WTC11 (cell line): ENCODE measurements at regions not wholly inside any gene's neighbourhood (a gene's known extent, or its start where the extent isn't known, plus 50 kb on each side); places are given as distances from the start of the nearest gene placed in this dataset.

Experiments
- ATAC-seq: fragments of 200-7000 bp; cut with Tn5 transposase; 2 replicates; pipeline ENCODE4 v1.10.0; 2021; ENCODE audit warnings: mild to moderate bottlenecking, moderate library complexity
- CTCF ChIA-PET: fragments of 300-600 bp; sonication (Branson Sonifier 250); formaldehyde crosslinking; loops from one replicate; lab custom pipeline; 2021; ENCODE audit warnings: antibody characterized with exemption; lab: Charles Lee
- POLR2A ChIA-PET: fragments of 350-600 bp; sonication (Branson Sonifier 250); formaldehyde crosslinking; loops from one replicate; lab custom pipeline; 2021; ENCODE audit warnings: antibody characterized with exemption; lab: Charles Lee
- DNase-seq: peaks from one replicate; pipeline ENCODE4 v3.0.0; 2021; ENCODE audit warnings: low spot score
- H3K27ac Mint-ChIP-seq: 2 replicates; pipeline ENCODE4 v1.8.0; 2021; ENCODE audit warnings: mixed read lengths
- H3K27me3 Mint-ChIP-seq: 2 replicates; pipeline ENCODE4 v1.8.0; 2021; ENCODE audit warnings: low read depth, mild to moderate bottlenecking, moderate library complexity, mixed read lengths
- H3K36me3 Mint-ChIP-seq: 2 replicates; pipeline ENCODE4 v1.8.0; 2021; ENCODE audit warnings: mixed read lengths
- H3K4me1 Mint-ChIP-seq: 2 replicates; pipeline ENCODE4 v1.8.0; 2022; ENCODE audit warnings: mixed read lengths
- H3K4me3 Mint-ChIP-seq: 2 replicates; pipeline ENCODE4 v1.8.0; 2021; ENCODE audit warnings: mild to moderate bottlenecking, moderate library complexity, mixed read lengths
- H3K9me3 Mint-ChIP-seq: 2 replicates; pipeline ENCODE4 v1.8.0; 2021; ENCODE audit warnings: mixed read lengths
- CREB1 ChIP-seq: sonication (generic); formaldehyde crosslinking; IDR thresholded peaks from 2 replicates; pipeline ENCODE4 v1.8.0; 2023; ENCODE audit warnings: mild to moderate bottlenecking, missing genetic modification reagents
- IRF2 ChIP-seq: sonication (generic); formaldehyde crosslinking; IDR thresholded peaks from 2 replicates; pipeline ENCODE4 v1.8.0; 2022; ENCODE audit warnings: low read depth, missing genetic modification reagents, borderline replicate concordance
- JAZF1 ChIP-seq: fragments of 250-450 bp; sonication (Bioruptor Pico); IDR thresholded peaks from 2 replicates; pipeline ENCODE4 v1.9.0; 2021; ENCODE audit warnings: moderate library complexity, mild to moderate bottlenecking, inconsistent platforms
- OVOL2 ChIP-seq: fragments of 250-450 bp; sonication (Bioruptor Pico); IDR thresholded peaks from 2 replicates; pipeline ENCODE4 v1.9.0; 2021; ENCODE audit warnings: mild to moderate bottlenecking, borderline replicate concordance
- PRRX2 ChIP-seq: fragments of 250-450 bp; sonication (Bioruptor Pico); IDR thresholded peaks from 2 replicates; pipeline ENCODE4 v1.8.0; 2021; ENCODE audit warnings: mild to moderate bottlenecking
- ZNF138 ChIP-seq: sonication (generic); formaldehyde crosslinking; conservative IDR thresholded peaks from 2 replicates; pipeline ENCODE4 v1.8.1; 2022; ENCODE audit warnings: mild to moderate bottlenecking, moderate library complexity, missing genetic modification reagents
- ZNF219 ChIP-seq: sonication (generic); formaldehyde crosslinking; IDR thresholded peaks from 2 replicates; pipeline ENCODE4 v1.8.0; 2023; ENCODE audit warnings: missing genetic modification reagents, mild to moderate bottlenecking, borderline replicate concordance
- TF ChIP-seq, protein P1 (sequence below): sonication (generic); formaldehyde crosslinking; IDR thresholded peaks from 2 replicates; pipeline ENCODE4 v1.8.1; 2022; ENCODE audit warnings: low read depth, missing genetic modification reagents, borderline replicate concordance
- TF ChIP-seq, protein P2 (sequence below): sonication (generic); formaldehyde crosslinking; IDR thresholded peaks from 2 replicates; pipeline ENCODE4 v1.8.0; 2022; ENCODE audit warnings: missing genetic modification reagents
- TF ChIP-seq, protein P3 (sequence below): sonication (generic); formaldehyde crosslinking; IDR thresholded peaks from 2 replicates; pipeline ENCODE4 v1.8.1; 2023; ENCODE audit warnings: mild to moderate bottlenecking, missing genetic modification reagents
- TF ChIP-seq, protein P4 (sequence below): sonication (generic); formaldehyde crosslinking; IDR thresholded peaks from 2 replicates; pipeline ENCODE4 v1.8.1; 2023; ENCODE audit warnings: mild to moderate bottlenecking, moderate library complexity, missing genetic modification reagents
- TF ChIP-seq, protein P5 (sequence below): fragments of 250-450 bp; sonication (Bioruptor Pico); IDR thresholded peaks from 2 replicates; pipeline ENCODE4 v1.9.0; 2021; ENCODE audit warnings: mild to moderate bottlenecking
- TF ChIP-seq, protein P6 (sequence below): fragments of 250-450 bp; sonication (Bioruptor Pico); IDR thresholded peaks from 2 replicates; pipeline ENCODE4 v1.9.0; 2021; ENCODE audit warnings: moderate library complexity, mild to moderate bottlenecking, inconsistent platforms, borderline replicate concordance
- TF ChIP-seq, protein P7 (sequence below): sonication (generic); formaldehyde crosslinking; IDR thresholded peaks from 2 replicates; pipeline ENCODE4 v1.8.0; 2022; ENCODE audit warnings: mild to moderate bottlenecking, missing genetic modification reagents
- TF ChIP-seq, protein P8 (sequence below): sonication (generic); formaldehyde crosslinking; IDR thresholded peaks from 2 replicates; pipeline ENCODE4 v1.8.1; 2022; ENCODE audit warnings: mild to moderate bottlenecking, missing genetic modification reagents, moderate library complexity, borderline replicate concordance
- TF ChIP-seq, protein P9 (sequence below): sonication (generic); formaldehyde crosslinking; IDR thresholded peaks from 2 replicates; pipeline ENCODE4 v1.8.1; 2022; ENCODE audit warnings: low read depth, mild to moderate bottlenecking, moderate library complexity, missing genetic modification reagents, borderline replicate concordance
- TF ChIP-seq, protein P10 (sequence below): sonication (generic); formaldehyde crosslinking; IDR thresholded peaks from 2 replicates; pipeline ENCODE4 v1.8.0; 2022; ENCODE audit warnings: mild to moderate bottlenecking, missing genetic modification reagents

DNA sequence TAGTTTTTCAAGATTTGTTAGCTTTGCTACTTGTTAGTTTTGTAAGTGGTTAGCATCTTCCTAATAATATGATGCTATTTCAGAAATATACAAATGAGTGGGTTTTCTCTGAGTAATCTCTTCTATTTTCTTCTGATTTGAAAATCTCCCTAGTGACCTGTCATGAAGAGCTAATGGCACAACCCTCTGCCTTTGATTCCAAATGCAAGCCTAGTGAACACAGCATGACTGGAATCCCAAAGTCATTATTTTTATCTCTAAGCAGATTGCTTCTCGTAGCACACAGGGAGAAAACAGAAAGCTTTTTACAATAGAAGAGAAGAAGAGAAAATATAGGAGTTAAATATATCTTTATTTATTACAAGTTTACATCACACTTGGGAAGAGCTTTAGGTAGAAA lies 295.5 kb downstream of the LRATD1 start:
- no peaks in the 10 kb centered on the region for H3K27me3 Mint-ChIP-seq
- CTCF ChIA-PET = no interaction called here
- H3K27ac Mint-ChIP-seq = no peak overlapping the region
- TF ChIP-seq, protein P1, sequence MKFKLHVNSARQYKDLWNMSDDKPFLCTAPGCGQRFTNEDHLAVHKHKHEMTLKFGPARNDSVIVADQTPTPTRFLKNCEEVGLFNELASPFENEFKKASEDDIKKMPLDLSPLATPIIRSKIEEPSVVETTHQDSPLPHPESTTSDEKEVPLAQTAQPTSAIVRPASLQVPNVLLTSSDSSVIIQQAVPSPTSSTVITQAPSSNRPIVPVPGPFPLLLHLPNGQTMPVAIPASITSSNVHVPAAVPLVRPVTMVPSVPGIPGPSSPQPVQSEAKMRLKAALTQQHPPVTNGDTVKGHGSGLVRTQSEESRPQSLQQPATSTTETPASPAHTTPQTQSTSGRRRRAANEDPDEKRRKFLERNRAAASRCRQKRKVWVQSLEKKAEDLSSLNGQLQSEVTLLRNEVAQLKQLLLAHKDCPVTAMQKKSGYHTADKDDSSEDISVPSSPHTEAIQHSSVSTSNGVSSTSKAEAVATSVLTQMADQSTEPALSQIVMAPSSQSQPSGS (CRISPR knock-in tag) = no peak
- no peak for TF ChIP-seq CREB1
- no peak for TF ChIP-seq ZNF138 (CRISPR knock-in tag)
- TF ChIP-seq, protein P2, sequence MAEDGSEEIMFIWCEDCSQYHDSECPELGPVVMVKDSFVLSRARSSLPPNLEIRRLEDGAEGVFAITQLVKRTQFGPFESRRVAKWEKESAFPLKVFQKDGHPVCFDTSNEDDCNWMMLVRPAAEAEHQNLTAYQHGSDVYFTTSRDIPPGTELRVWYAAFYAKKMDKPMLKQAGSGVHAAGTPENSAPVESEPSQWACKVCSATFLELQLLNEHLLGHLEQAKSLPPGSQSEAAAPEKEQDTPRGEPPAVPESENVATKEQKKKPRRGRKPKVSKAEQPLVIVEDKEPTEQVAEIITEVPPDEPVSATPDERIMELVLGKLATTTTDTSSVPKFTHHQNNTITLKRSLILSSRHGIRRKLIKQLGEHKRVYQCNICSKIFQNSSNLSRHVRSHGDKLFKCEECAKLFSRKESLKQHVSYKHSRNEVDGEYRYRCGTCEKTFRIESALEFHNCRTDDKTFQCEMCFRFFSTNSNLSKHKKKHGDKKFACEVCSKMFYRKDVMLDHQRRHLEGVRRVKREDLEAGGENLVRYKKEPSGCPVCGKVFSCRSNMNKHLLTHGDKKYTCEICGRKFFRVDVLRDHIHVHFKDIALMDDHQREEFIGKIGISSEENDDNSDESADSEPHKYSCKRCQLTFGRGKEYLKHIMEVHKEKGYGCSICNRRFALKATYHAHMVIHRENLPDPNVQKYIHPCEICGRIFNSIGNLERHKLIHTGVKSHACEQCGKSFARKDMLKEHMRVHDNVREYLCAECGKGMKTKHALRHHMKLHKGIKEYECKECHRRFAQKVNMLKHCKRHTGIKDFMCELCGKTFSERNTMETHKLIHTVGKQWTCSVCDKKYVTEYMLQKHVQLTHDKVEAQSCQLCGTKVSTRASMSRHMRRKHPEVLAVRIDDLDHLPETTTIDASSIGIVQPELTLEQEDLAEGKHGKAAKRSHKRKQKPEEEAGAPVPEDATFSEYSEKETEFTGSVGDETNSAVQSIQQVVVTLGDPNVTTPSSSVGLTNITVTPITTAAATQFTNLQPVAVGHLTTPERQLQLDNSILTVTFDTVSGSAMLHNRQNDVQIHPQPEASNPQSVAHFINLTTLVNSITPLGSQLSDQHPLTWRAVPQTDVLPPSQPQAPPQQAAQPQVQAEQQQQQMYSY (CRISPR knock-in tag) = no peak
- TF ChIP-seq, protein P3, sequence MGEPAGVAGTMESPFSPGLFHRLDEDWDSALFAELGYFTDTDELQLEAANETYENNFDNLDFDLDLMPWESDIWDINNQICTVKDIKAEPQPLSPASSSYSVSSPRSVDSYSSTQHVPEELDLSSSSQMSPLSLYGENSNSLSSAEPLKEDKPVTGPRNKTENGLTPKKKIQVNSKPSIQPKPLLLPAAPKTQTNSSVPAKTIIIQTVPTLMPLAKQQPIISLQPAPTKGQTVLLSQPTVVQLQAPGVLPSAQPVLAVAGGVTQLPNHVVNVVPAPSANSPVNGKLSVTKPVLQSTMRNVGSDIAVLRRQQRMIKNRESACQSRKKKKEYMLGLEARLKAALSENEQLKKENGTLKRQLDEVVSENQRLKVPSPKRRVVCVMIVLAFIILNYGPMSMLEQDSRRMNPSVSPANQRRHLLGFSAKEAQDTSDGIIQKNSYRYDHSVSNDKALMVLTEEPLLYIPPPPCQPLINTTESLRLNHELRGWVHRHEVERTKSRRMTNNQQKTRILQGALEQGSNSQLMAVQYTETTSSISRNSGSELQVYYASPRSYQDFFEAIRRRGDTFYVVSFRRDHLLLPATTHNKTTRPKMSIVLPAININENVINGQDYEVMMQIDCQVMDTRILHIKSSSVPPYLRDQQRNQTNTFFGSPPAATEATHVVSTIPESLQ (CRISPR knock-in tag) = no peak
- TF ChIP-seq, protein P4, sequence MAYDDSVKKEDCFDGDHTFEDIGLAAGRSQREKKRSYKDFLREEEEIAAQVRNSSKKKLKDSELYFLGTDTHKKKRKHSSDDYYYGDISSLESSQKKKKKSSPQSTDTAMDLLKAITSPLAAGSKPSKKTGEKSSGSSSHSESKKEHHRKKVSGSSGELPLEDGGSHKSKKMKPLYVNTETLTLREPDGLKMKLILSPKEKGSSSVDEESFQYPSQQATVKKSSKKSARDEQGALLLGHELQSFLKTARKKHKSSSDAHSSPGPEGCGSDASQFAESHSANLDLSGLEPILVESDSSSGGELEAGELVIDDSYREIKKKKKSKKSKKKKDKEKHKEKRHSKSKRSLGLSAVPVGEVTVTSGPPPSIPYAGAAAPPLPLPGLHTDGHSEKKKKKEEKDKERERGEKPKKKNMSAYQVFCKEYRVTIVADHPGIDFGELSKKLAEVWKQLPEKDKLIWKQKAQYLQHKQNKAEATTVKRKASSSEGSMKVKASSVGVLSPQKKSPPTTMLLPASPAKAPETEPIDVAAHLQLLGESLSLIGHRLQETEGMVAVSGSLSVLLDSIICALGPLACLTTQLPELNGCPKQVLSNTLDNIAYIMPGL = no peak
- TF ChIP-seq JAZF1 = no peak
- TF ChIP-seq, protein P5, sequence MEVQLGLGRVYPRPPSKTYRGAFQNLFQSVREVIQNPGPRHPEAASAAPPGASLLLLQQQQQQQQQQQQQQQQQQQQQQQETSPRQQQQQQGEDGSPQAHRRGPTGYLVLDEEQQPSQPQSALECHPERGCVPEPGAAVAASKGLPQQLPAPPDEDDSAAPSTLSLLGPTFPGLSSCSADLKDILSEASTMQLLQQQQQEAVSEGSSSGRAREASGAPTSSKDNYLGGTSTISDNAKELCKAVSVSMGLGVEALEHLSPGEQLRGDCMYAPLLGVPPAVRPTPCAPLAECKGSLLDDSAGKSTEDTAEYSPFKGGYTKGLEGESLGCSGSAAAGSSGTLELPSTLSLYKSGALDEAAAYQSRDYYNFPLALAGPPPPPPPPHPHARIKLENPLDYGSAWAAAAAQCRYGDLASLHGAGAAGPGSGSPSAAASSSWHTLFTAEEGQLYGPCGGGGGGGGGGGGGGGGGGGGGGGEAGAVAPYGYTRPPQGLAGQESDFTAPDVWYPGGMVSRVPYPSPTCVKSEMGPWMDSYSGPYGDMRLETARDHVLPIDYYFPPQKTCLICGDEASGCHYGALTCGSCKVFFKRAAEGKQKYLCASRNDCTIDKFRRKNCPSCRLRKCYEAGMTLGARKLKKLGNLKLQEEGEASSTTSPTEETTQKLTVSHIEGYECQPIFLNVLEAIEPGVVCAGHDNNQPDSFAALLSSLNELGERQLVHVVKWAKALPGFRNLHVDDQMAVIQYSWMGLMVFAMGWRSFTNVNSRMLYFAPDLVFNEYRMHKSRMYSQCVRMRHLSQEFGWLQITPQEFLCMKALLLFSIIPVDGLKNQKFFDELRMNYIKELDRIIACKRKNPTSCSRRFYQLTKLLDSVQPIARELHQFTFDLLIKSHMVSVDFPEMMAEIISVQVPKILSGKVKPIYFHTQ (CRISPR knock-in tag) = no peak
- TF ChIP-seq IRF2 (CRISPR knock-in tag) = no peak
- TF ChIP-seq, protein P6, sequence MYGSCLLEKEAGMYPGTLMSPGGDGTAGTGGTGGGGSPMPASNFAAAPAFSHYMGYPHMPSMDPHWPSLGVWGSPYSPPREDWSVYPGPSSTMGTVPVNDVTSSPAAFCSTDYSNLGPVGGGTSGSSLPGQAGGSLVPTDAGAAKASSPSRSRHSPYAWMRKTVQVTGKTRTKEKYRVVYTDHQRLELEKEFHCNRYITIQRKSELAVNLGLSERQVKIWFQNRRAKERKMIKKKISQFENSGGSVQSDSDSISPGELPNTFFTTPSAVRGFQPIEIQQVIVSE (CRISPR knock-in tag) = no peak
- TF ChIP-seq, protein P7, sequence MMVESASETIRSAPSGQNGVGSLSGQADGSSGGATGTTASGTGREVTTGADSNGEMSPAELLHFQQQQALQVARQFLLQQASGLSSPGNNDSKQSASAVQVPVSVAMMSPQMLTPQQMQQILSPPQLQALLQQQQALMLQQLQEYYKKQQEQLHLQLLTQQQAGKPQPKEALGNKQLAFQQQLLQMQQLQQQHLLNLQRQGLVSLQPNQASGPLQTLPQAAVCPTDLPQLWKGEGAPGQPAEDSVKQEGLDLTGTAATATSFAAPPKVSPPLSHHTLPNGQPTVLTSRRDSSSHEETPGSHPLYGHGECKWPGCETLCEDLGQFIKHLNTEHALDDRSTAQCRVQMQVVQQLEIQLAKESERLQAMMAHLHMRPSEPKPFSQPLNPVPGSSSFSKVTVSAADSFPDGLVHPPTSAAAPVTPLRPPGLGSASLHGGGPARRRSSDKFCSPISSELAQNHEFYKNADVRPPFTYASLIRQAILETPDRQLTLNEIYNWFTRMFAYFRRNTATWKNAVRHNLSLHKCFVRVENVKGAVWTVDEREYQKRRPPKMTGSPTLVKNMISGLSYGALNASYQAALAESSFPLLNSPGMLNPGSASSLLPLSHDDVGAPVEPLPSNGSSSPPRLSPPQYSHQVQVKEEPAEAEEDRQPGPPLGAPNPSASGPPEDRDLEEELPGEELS = no peak
- no peak for TF ChIP-seq OVOL2 (CRISPR knock-in tag)
- TF ChIP-seq, protein P8, sequence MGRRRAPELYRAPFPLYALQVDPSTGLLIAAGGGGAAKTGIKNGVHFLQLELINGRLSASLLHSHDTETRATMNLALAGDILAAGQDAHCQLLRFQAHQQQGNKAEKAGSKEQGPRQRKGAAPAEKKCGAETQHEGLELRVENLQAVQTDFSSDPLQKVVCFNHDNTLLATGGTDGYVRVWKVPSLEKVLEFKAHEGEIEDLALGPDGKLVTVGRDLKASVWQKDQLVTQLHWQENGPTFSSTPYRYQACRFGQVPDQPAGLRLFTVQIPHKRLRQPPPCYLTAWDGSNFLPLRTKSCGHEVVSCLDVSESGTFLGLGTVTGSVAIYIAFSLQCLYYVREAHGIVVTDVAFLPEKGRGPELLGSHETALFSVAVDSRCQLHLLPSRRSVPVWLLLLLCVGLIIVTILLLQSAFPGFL (CRISPR knock-in tag) = no peak
- no peak for TF ChIP-seq PRRX2
- TF ChIP-seq ZNF219 (CRISPR knock-in tag) = no peak
- TF ChIP-seq, protein P9, sequence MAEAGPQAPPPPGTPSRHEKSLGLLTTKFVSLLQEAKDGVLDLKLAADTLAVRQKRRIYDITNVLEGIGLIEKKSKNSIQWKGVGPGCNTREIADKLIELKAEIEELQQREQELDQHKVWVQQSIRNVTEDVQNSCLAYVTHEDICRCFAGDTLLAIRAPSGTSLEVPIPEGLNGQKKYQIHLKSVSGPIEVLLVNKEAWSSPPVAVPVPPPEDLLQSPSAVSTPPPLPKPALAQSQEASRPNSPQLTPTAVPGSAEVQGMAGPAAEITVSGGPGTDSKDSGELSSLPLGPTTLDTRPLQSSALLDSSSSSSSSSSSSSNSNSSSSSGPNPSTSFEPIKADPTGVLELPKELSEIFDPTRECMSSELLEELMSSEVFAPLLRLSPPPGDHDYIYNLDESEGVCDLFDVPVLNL (CRISPR knock-in tag) = no peak
- TF ChIP-seq, protein P10, sequence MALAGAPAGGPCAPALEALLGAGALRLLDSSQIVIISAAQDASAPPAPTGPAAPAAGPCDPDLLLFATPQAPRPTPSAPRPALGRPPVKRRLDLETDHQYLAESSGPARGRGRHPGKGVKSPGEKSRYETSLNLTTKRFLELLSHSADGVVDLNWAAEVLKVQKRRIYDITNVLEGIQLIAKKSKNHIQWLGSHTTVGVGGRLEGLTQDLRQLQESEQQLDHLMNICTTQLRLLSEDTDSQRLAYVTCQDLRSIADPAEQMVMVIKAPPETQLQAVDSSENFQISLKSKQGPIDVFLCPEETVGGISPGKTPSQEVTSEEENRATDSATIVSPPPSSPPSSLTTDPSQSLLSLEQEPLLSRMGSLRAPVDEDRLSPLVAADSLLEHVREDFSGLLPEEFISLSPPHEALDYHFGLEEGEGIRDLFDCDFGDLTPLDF (CRISPR knock-in tag) = no peak
- H3K4me1 Mint-ChIP-seq = peaks cover 8% of the 10 kb centered on the region
- POLR2A ChIA-PET = no interaction called here
- peaks cover 3% of the 10 kb centered on the region for H3K9me3 Mint-ChIP-seq
- no peak for DNase-seq
- H3K4me3 Mint-ChIP-seq = no peak overlapping the region
- no peak for ATAC-seq
- no peaks in the 10 kb centered on the region for H3K36me3 Mint-ChIP-seq
